NCI-H748 (cell line): ENCODE measurements at regions not wholly inside any gene's neighbourhood (a gene's known extent, or its start where the extent isn't known, plus 50 kb on each side); places are given as distances from the start of the nearest gene placed in this dataset.

Source experiments
- DNase-seq: peaks from one replicate; lab custom pipeline; 2025; ENCODE audit not compliant: unreplicated experiment; lab: John Stamatoyannopoulos, UW

GRCh38 chr4:41427306-41427882 lies 110.6 kb upstream of the LIMCH1 start:
- DNase-seq, result no peak

- DNase-seq, result no peak
Observed at GRCh38 chr4:41427931-41428600, 109.9 kb upstream of the LIMCH1 start.

- DNase-seq, result no peak
Observed at GRCh38 chr4:41428601-41429279, 109.2 kb upstream of the LIMCH1 start.

GRCh38 chr4:41429280-41429669 lies 108.7 kb upstream of the LIMCH1 start:
- DNase-seq, result no peak

- no peak for DNase-seq
Observed at GRCh38 chr4:41430792-41431191, 107.2 kb upstream of the LIMCH1 start.

GRCh38 chr4:41431276-41431675 lies 106.7 kb upstream of the LIMCH1 start:
- DNase-seq, result no peak

- DNase-seq, result no peak
Observed at GRCh38 chr4:41432219-41432618, 105.7 kb upstream of the LIMCH1 start.

- no peak for DNase-seq
Observed at GRCh38 chr4:41432881-41433280, 105.1 kb upstream of the LIMCH1 start.

GRCh38 chr4:41433361-41433760 lies 104.6 kb upstream of the LIMCH1 start:
- DNase-seq, result no peak

GRCh38 chr4:41435510-41435909 lies 102.4 kb upstream of the LIMCH1 start:
- no peak for DNase-seq

GRCh38 chr4:41436419-41436818 lies 101.5 kb upstream of the LIMCH1 start:
- DNase-seq, result no peak

- no peak for DNase-seq
Observed at GRCh38 chr4:41437111-41437536, 100.8 kb upstream of the LIMCH1 start.

- no peak for DNase-seq
Observed at GRCh38 chr4:41438931-41439297, 99.0 kb upstream of the LIMCH1 start.

- peak; percentile 75 for DNase-seq
Observed at GRCh38 chr4:41442810-41443209, 95.1 kb upstream of the LIMCH1 start.

GRCh38 chr4:41443340-41444079 lies 94.4 kb upstream of the LIMCH1 start:
- peak; percentile 33 for DNase-seq

- no peak for DNase-seq
Observed at GRCh38 chr4:41446391-41446790, 91.6 kb upstream of the LIMCH1 start.

- no peak for DNase-seq
Observed at GRCh38 chr4:41446981-41447725, 90.8 kb upstream of the LIMCH1 start.

- no peak for DNase-seq
Observed at GRCh38 chr4:41448934-41449333, 89.0 kb upstream of the LIMCH1 start.

GRCh38 chr4:41451961-41452360 lies 86.0 kb upstream of the LIMCH1 start:
- DNase-seq, result peak; percentile 62

GRCh38 chr4:41452484-41453225 lies 85.3 kb upstream of the LIMCH1 start:
- DNase-seq, result peak; percentile 95
